ENCODE measurements at regions not wholly inside any gene's neighbourhood (a gene's known extent, or its start where the extent isn't known, plus 50 kb on each side); places are given as distances from the start of the nearest gene placed in this dataset.

DNA sequence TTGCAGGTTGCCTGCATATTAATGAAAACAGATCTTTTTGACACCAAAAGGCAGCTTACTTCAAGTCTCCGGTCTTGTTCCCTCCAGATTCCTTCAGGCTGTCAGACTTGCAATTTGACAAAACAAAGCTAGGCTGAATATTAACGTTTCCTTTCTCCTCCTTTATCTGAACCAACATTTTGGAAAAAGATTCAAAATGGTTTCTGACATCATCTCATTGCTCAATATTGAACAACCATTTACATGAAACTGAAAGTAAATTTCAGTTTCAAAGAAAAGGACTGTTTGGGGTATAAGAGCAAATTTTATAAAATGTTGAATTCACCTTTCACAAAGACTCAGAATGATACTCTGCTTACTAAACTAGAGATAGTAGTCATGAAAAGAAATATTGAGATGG is 521.8 kb downstream of the KCNJ2 start:
- BruUV-seq (replicated peaks), result no TSS peak
- Histone ChIP-seq H3K79me2 (ENCODE audit: control insufficient read depth, insufficient read depth, low read length) (no peaks in the 10 kb centered on the region), H3K27ac (ENCODE audit: insufficient read depth, low read depth, low read length) (no peak overlapping the region), H3K4me2 (ENCODE audit: insufficient read depth, low read length) (no peak overlapping the region), H3K4me1 (ENCODE audit: control insufficient read depth, extremely low read depth, insufficient read depth, low read length) (no peaks in the 10 kb centered on the region), H3K27me3 (ENCODE audit: control insufficient read depth in 2 of 2, insufficient read depth in 2 of 2, low read length in 2 of 2) (no peaks in the 10 kb centered on the region), H3K4me3 (replicated peaks in 1 of 3; ENCODE audit: insufficient read depth in 1 of 3, low read depth in 1 of 3, low read length in 3 of 3) (no peak overlapping the region), H2AFZ (ENCODE audit: low read depth, low read length) (no peak overlapping the region), H3K9me3 (replicated peaks; ENCODE audit: control insufficient read depth, insufficient read depth, low read length) (no peaks in the 10 kb centered on the region), H4K20me1 (replicated peaks; ENCODE audit: control insufficient read depth, extremely low read depth, insufficient read depth, low read length) (no peaks in the 10 kb centered on the region), H3K9me1 (replicated peaks; ENCODE audit: control insufficient read depth, extremely low read depth, insufficient read depth, low read length) (no peaks in the 10 kb centered on the region), H3K9ac (replicated peaks; ENCODE audit: extremely low read depth, insufficient read depth, low read length) (no peak overlapping the region), H3K36me3 (ENCODE audit: control insufficient read depth in 2 of 2, extremely low read depth in 1 of 2, insufficient read depth in 2 of 2, low read length in 2 of 2) (no peaks in the 10 kb centered on the region)
- DNase-seq (ENCODE audit: low read depth, low spot score), result no peak
- TF ChIP-seq, protein P1, sequence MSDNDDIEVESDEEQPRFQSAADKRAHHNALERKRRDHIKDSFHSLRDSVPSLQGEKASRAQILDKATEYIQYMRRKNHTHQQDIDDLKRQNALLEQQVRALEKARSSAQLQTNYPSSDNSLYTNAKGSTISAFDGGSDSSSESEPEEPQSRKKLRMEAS (IDR thresholded peaks at IDR 0.05; ENCODE audit: insufficient read depth, insufficient read length), result no peak
- TF ChIP-seq POLR2AphosphoS5 (IDR thresholded peaks at IDR 0.05; ENCODE audit: insufficient read depth, low read depth, low read length) (no peak), FOS (IDR thresholded peaks at IDR 0.05; ENCODE audit: borderline replicate concordance, insufficient read depth, low read length) (no peak), POLR2A (IDR thresholded peaks at IDR 0.05; ENCODE audit: low read depth, low read length) (no peak), EZH2 (IDR thresholded peaks at IDR 0.05; ENCODE audit: borderline replicate concordance, low read depth, low read length, severe bottlenecking) (no peak), JUN (IDR thresholded peaks at IDR 0.05; ENCODE audit: borderline replicate concordance, insufficient read depth, insufficient read length, low read depth) (no peak), GATA2 (IDR thresholded peaks at IDR 0.05; ENCODE audit: insufficient read depth, insufficient read length, low read depth, low read length) (no peak), MYC (IDR thresholded peaks at IDR 0.05; ENCODE audit: low read depth, low read length) (no peak)
- TF ChIP-seq, protein P2, sequence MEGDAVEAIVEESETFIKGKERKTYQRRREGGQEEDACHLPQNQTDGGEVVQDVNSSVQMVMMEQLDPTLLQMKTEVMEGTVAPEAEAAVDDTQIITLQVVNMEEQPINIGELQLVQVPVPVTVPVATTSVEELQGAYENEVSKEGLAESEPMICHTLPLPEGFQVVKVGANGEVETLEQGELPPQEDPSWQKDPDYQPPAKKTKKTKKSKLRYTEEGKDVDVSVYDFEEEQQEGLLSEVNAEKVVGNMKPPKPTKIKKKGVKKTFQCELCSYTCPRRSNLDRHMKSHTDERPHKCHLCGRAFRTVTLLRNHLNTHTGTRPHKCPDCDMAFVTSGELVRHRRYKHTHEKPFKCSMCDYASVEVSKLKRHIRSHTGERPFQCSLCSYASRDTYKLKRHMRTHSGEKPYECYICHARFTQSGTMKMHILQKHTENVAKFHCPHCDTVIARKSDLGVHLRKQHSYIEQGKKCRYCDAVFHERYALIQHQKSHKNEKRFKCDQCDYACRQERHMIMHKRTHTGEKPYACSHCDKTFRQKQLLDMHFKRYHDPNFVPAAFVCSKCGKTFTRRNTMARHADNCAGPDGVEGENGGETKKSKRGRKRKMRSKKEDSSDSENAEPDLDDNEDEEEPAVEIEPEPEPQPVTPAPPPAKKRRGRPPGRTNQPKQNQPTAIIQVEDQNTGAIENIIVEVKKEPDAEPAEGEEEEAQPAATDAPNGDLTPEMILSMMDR (IDR thresholded peaks at IDR 0.05; ENCODE audit: extremely low read depth in 1 of 2, insufficient read depth in 1 of 2, low read depth in 1 of 2, low read length in 2 of 2), result no peak
- dilution Hi-C loops (cut with MboI; ENCODE audit: extremely low pct_ligation_motif_present, low sequenced_read_pairs), result no loop called here
- ChIA-PET POLR2A (no interaction called here), CTCF (no interaction called here)
- intact Hi-C loops (cut with micrococcal nuclease), result no loop called here
- no peak for FAIRE-seq

Data from endothelial cell of umbilical vein (primary cell).